A549 (cell line): ENCODE measurements at regions not wholly inside any gene's neighbourhood (a gene's known extent, or its start where the extent isn't known, plus 50 kb on each side); places are given as distances from the start of the nearest gene placed in this dataset.

Experiments used
- ATAC-seq, 2 experiments: fragments of 200-7000 bp in 1 of 2; fragments of >200 bp in 1 of 2; cut with Nextera tagmentation in 1 of 2; cut with Tn5 transposase in 1 of 2; 3 replicates each; pipeline versions ENCODE4 v1.8.0 to v1.9.1; 2018 to 2020; ENCODE audit warnings: mild to moderate bottlenecking in 1 of 2, moderate library complexity in 1 of 2
- CTCF ChIA-PET: fragments of 300-600 bp; sonication (Branson Sonifier 250); formaldehyde crosslinking; extraction: SDS; loops from one replicate; lab custom pipeline; 2021; ENCODE audit warnings: antibody characterized with exemption, inconsistent platforms; lab: Yijun Ruan, JAX
- POLR2A ChIA-PET: fragments of 350-600 bp; formaldehyde crosslinking; extraction: SDS; loops from one replicate; lab custom pipeline; 2021; ENCODE audit warnings: antibody characterized with exemption, inconsistent platforms; lab: Yijun Ruan, JAX
- DNase-seq, 2 experiments: peaks; one replicate each; pipeline versions ENCODE4 v3.0.0 to v3.0.0-alpha.2; 2011 to 2016; ENCODE audit warnings: low read depth in 1 of 2, low spot score in 1 of 2
- FAIRE-seq: peaks from 2 replicates; lab custom pipeline; 2011; peaks lifted over from hg19 to GRCh38; lab: Jason Lieb, UNC
- H3K27ac ChIP-seq, 2 experiments: fragments of >200 bp; sonication (Bioruptor Twin); formaldehyde crosslinking; 3 replicates each; pipeline ENCODE4 v1.5.1; 2016 to 2017
- H3K4me1 ChIP-seq: fragments of >200 bp; sonication (Bioruptor Twin); formaldehyde crosslinking; 3 replicates; pipeline ENCODE4 v1.6.1; 2016
- H3K4me2 ChIP-seq: fragments of >200 bp; sonication (Bioruptor Twin); formaldehyde crosslinking; 3 replicates; pipeline ENCODE4 v1.6.1; 2016
- H3K4me3 ChIP-seq: fragments of >200 bp; sonication (Bioruptor Twin); formaldehyde crosslinking; 3 replicates; pipeline ENCODE4 v1.5.1; 2016
- H3K9me3 ChIP-seq: fragments of >200 bp; sonication (Bioruptor Twin); formaldehyde crosslinking; 3 replicates; pipeline ENCODE4 v1.6.1; 2016
- BHLHE40 ChIP-seq: IDR thresholded peaks from 2 replicates; pipeline ENCODE4 v1.6.1; 2012; ENCODE audit warnings: low read depth, low read length, inconsistent platforms
- CBX2 ChIP-seq: fragments of 200-600 bp; sonication (generic); IDR thresholded peaks from 2 replicates; pipeline ENCODE4 v1.6.1; 2016; ENCODE audit warnings: low read depth, mild to moderate bottlenecking, borderline replicate concordance
- CBX8 ChIP-seq: fragments of 200-600 bp; sonication (generic); IDR thresholded peaks from 2 replicates; pipeline ENCODE4 v1.6.1; 2016
- CHD2 ChIP-seq: fragments of 150-350 bp; IDR thresholded peaks from 2 replicates; pipeline ENCODE4 v1.6.1; 2014; ENCODE audit warnings: low read length; ENCODE audit not compliant: partially characterized antibody
- CHD4 ChIP-seq: fragments of 200-600 bp; sonication (generic); IDR thresholded peaks from 2 replicates; pipeline ENCODE4 v1.6.1; 2016; ENCODE audit warnings: antibody characterized with exemption, mild to moderate bottlenecking, borderline replicate concordance
- EP300 ChIP-seq, 2 experiments: fragments of >200 bp; sonication (Bioruptor Twin); formaldehyde crosslinking; IDR thresholded peaks; 2 replicates in 1 of 2; 3 replicates in 1 of 2; pipeline ENCODE4 v1.6.1; 2016 to 2017
- FOSB ChIP-seq: fragments of 250-450 bp; sonication (Bioruptor Pico); IDR thresholded peaks from 2 replicates; pipeline ENCODE4 v1.5.0; 2020; ENCODE audit warnings: mild to moderate bottlenecking, moderate library complexity
- FOSL2 ChIP-seq, 2 experiments: fragments of 450-650 bp in 1 of 2; fragments of >200 bp in 1 of 2; sonication (Bioruptor Twin) in 1 of 2; formaldehyde crosslinking; IDR thresholded peaks; 2 replicates each; pipeline versions ENCODE4 v1.5.0 to v1.6.1; 2016 to 2020; ENCODE audit warnings: mild to moderate bottlenecking in 1 of 2, moderate library complexity in 1 of 2
- GATA3 ChIP-seq: IDR thresholded peaks from 2 replicates; pipeline ENCODE4 v1.6.1; 2012; ENCODE audit warnings: borderline replicate concordance
- HEYL ChIP-seq: fragments of 250-450 bp; sonication (Bioruptor Pico); IDR thresholded peaks from 2 replicates; pipeline ENCODE4 v1.8.0; 2021; ENCODE audit warnings: mild to moderate bottlenecking, moderate library complexity
- JUNB ChIP-seq: fragments of >200 bp; sonication (Bioruptor Twin); formaldehyde crosslinking; IDR thresholded peaks from 2 replicates; pipeline ENCODE4 v1.6.1; 2016
- MAFK ChIP-seq: fragments of 450-650 bp; IDR thresholded peaks from 2 replicates; pipeline ENCODE4 v1.6.1; 2014; ENCODE audit not compliant: partially characterized antibody
- MYC ChIP-seq: IDR thresholded peaks from 2 replicates; pipeline ENCODE4 v1.6.1; 2012; ENCODE audit warnings: mild to moderate bottlenecking, inconsistent platforms, low read length, improper control_type of control experiment, borderline replicate concordance
- NFE2L2 ChIP-seq: fragments of 150-350 bp; conservative IDR thresholded peaks from 2 replicates; pipeline ENCODE4 v1.6.1; 2014; ENCODE audit warnings: low read length
- NPAS2 ChIP-seq: fragments of 250-450 bp; sonication (Bioruptor Pico); IDR thresholded peaks from 2 replicates; pipeline ENCODE4 v1.8.0; 2022; ENCODE audit warnings: mild to moderate bottlenecking, moderate library complexity, borderline replicate concordance
- PHF8 ChIP-seq: fragments of 200-600 bp; sonication (generic); IDR thresholded peaks from 2 replicates; pipeline ENCODE4 v1.6.1; 2016; ENCODE audit warnings: low read depth, mild to moderate bottlenecking, antibody characterized with exemption, moderate library complexity, borderline replicate concordance
- POLR2A ChIP-seq: IDR thresholded peaks from 2 replicates; pipeline ENCODE4 v1.6.1; 2012; ENCODE audit warnings: mild to moderate bottlenecking, low read length
- POLR2AphosphoS2 ChIP-seq: conservative IDR thresholded peaks from 2 replicates; pipeline ENCODE4 v1.6.1; 2012; ENCODE audit warnings: low read length, improper control_type of control experiment, inconsistent platforms
- RAD21 ChIP-seq, 2 experiments: fragments of >200 bp in 1 of 2; sonication (Bioruptor Twin) in 1 of 2; formaldehyde crosslinking in 1 of 2; IDR thresholded peaks in 1 of 2; conservative IDR thresholded peaks in 1 of 2; 2 replicates in 1 of 2; 3 replicates in 1 of 2; pipeline ENCODE4 v1.6.1; 2012 to 2018; ENCODE audit warnings: inconsistent platforms in 1 of 2
- RARB ChIP-seq: fragments of 250-450 bp; sonication (Bioruptor Pico); IDR thresholded peaks from 2 replicates; pipeline ENCODE4 v1.8.0; 2021; ENCODE audit warnings: mild to moderate bottlenecking, moderate library complexity
- RCOR1 ChIP-seq: fragments of 150-350 bp; IDR thresholded peaks from 2 replicates; pipeline ENCODE4 v1.6.1; 2014; ENCODE audit warnings: antibody characterized with exemption, low read length, low read depth
- RFX5 ChIP-seq: fragments of 450-650 bp; IDR thresholded peaks from 2 replicates; pipeline ENCODE4 v1.7.1; 2014; ENCODE audit warnings: antibody characterized with exemption, mild to moderate bottlenecking, moderate library complexity
- RNF2 ChIP-seq: fragments of 200-600 bp; sonication (generic); IDR thresholded peaks from 2 replicates; pipeline ENCODE4 v1.6.1; 2016; ENCODE audit warnings: low read depth, mild to moderate bottlenecking, antibody characterized with exemption, moderate library complexity, borderline replicate concordance
- SREBF2 ChIP-seq: fragments of 450-650 bp; IDR thresholded peaks from 2 replicates; pipeline ENCODE4 v1.6.1; 2014; ENCODE audit warnings: mild to moderate bottlenecking, moderate library complexity
- ZNF302 ChIP-seq: fragments of 250-450 bp; sonication (Bioruptor Pico); IDR thresholded peaks from 2 replicates; pipeline ENCODE4 v1.9.0; 2021; ENCODE audit warnings: inconsistent platforms, mild to moderate bottlenecking, moderate library complexity
- ZSCAN20 ChIP-seq: fragments of 250-450 bp; sonication (Bioruptor Pico); IDR thresholded peaks from 2 replicates; pipeline ENCODE4 v1.8.0; 2022; ENCODE audit warnings: mild to moderate bottlenecking, moderate library complexity
- WGBS: methylation state at CpG from one replicate; pipeline ENCODE4 v1.1.6; 2017; ENCODE audit errors: missing lambda C conversion rate; 5-methylcytosine and 5-hydroxymethylcytosine counted together
- TF ChIP-seq, protein P1 (sequence below): IDR thresholded peaks from 2 replicates; pipeline ENCODE4 v1.6.1; 2012
- TF ChIP-seq, protein P2 (sequence below): fragments of 150-350 bp; IDR thresholded peaks from 2 replicates; pipeline ENCODE4 v1.6.1; 2014; ENCODE audit warnings: low read depth, mild to moderate bottlenecking, low read length
- TF ChIP-seq, protein P3 (sequence below): fragments of 450-650 bp; IDR thresholded peaks from 2 replicates; pipeline ENCODE4 v1.6.1; 2014; ENCODE audit warnings: antibody characterized with exemption

DNA sequence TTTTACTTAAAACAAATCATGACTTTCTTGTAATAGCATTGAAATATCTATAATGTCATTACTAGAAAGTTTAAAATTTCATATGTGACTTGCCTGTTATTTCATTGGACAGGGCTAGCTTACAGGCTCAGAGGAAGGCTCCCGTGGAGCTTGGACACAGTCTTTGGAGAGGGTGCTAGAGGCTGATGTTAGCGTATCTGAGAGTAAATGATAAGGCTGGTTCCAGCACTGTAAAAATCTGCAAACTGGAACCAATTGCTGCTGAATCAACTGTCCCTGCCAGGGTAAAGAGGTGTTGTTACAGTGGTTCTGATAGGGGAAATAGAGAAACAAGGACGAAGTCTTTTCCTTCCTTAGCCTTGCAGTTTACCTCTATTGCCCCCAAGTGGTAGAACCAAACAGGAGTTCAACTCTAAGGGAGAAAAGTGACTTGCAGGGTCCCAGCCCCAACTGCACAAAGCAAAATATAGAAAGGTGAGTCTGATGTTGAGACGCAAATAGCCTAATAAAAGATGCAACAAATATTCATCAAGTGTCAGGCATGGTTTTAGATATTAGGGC, 901.7 kb downstream of the DIAPH3 start:
- no peak for ATAC-seq
- Histone ChIP-seq H3K4me2 (no peak overlapping the region), H3K27ac (no peak overlapping the region), H3K9me3 (no peaks in the 10 kb centered on the region), H3K4me3 (no peak overlapping the region), H3K4me1 (no peaks in the 10 kb centered on the region)
- no peak for TF ChIP-seq POLR2A
- no peak for TF ChIP-seq MAFK
- no peak for TF ChIP-seq GATA3
- TF ChIP-seq RARB, result no peak
- peak in 1 of 2 experiments; percentile 25; a peak in 1 of 5 replicates for TF ChIP-seq RAD21 (conservative IDR thresholded peaks at IDR 0.05 in 1 of 2, IDR thresholded peaks at IDR 0.05 in 1 of 2)
- no peak for TF ChIP-seq NPAS2 (CRISPR knock-in tag)
- TF ChIP-seq RNF2, result no peak
- peak in 1 of 2 experiments; percentile 4 for DNase-seq
- ChIA-PET POLR2A (no interaction called here), CTCF (no interaction called here)
- no peak for FAIRE-seq
- 30% methylated on average over 4 of the region's 4 CpGs for WGBS

DNA sequence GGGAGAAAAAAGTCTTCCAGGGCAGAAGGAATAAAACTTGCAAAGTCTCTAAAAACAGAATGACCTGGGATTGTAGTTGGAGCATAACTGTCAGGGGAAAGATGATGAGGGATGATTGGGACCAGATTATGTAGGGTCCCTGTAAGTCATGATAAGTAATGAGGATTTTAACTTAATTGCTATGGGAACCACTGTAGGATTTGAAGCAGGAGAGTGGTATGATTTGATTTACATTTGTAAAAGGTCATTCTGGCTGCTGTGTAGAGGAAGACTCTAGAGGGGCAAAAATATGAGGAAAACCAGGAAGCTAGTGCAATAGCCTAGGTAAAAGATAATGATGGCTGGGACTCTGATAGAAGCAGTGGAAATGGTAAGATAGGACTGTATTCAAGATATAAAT, 900.2 kb downstream of the DIAPH3 start:
- Histone ChIP-seq H3K4me3 (no peak overlapping the region), H3K9me3 (no peaks in the 10 kb centered on the region), H3K4me2 (no peak overlapping the region), H3K27ac (no peak overlapping the region), H3K4me1 (no peaks in the 10 kb centered on the region)
- ChIA-PET POLR2A (no interaction called here), CTCF (no interaction called here)
- FAIRE-seq (no peak), DNase-seq (no peak), ATAC-seq (no peak)
- no peak for TF ChIP-seq ZSCAN20 (CRISPR knock-in tag)
- TF ChIP-seq CHD2, result no peak
- TF ChIP-seq PHF8, result no peak

DNA sequence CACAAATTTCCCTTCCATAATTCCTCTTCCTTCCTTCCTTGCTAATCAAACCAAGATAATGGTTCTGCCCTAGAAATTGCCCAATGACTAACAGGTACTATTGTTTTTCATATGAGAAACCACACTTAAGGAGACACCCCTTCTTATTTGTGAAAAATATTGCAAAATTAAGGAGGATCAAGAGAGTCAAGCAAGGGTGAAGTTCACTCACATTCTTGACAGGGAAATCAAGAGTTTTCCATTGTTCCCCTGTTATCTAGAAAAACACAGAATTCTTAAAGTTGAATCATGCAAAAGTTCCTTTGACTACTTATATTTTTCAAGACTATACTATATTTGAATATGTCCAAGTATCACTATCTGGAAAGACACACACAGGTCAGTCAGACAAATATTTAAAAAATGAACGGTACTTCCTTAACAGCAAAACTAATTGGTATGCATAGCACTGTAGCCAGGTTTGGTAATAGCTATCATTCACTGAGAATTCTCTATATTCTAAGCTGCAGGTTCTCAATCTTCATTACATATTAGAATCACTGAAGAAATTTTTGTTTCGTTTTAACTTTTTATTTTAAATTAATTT, 897.2 kb downstream of the DIAPH3 start:
- H3K4me2 ChIP-seq, result no peak overlapping the region
- no peak overlapping the region for H3K4me3 ChIP-seq
- no peak overlapping the region for H3K27ac ChIP-seq
- CTCF ChIA-PET, result no interaction called here
- no peaks in the 10 kb centered on the region for H3K4me1 ChIP-seq
- 3% methylated on average over 2 of the region's 2 CpGs for WGBS
- no peak for DNase-seq
- no peak for ATAC-seq
- FAIRE-seq, result no peak
- no peaks in the 10 kb centered on the region for H3K9me3 ChIP-seq
- POLR2A ChIA-PET, result no interaction called here
- TF ChIP-seq, protein P1, sequence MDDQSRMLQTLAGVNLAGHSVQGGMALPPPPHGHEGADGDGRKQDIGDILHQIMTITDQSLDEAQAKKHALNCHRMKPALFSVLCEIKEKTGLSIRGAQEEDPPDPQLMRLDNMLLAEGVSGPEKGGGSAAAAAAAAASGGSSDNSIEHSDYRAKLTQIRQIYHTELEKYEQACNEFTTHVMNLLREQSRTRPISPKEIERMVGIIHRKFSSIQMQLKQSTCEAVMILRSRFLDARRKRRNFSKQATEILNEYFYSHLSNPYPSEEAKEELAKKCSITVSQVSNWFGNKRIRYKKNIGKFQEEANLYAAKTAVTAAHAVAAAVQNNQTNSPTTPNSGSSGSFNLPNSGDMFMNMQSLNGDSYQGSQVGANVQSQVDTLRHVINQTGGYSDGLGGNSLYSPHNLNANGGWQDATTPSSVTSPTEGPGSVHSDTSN, result no peak
- TF ChIP-seq SREBF2 (no peak), FOSB (no peak), RCOR1 (no peak), ZNF302 (CRISPR knock-in tag) (no peak), CHD2 (no peak), CBX8 (no peak), HEYL (CRISPR knock-in tag) (no peak), MAFK (no peak)

DNA sequence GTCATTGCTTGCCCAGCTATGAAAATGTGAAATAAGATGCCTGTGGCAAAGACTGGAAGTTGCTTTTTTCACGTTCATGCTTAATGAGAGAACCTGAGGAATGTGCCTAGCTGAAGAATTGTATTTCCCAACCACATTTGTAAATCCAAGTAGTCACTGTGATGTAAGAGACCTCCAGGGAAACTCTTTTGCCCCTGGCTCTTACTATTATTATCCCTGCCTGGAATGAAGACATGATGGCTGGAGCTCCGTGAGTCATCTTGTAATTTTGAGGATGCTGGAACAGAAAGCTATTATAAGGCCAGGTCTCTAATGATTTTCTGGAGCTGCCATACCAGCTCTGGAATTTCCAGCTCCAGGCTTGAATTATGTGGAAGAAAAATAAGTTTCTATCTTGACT, 894.3 kb downstream of the DIAPH3 start:
- CTCF ChIA-PET, result no interaction called here
- no peak for FAIRE-seq
- POLR2A ChIA-PET, result no interaction called here
- 3% methylated on average over 2 of the region's 2 CpGs for WGBS
- no peak for DNase-seq
- H3K4me1 ChIP-seq, result no peaks in the 10 kb centered on the region
- H3K9me3 ChIP-seq, result no peaks in the 10 kb centered on the region
- no peak overlapping the region for H3K4me2 ChIP-seq
- no peak overlapping the region for H3K4me3 ChIP-seq
- ATAC-seq, result no peak
- H3K27ac ChIP-seq, result no peak overlapping the region
- TF ChIP-seq CHD4 (no peak), MAFK (no peak), CBX2 (no peak), FOSL2 (IDR thresholded peaks at IDR 0.05) (no peak), FOSL2 (CRISPR knock-in tag; IDR thresholded peaks at IDR 0.05) (no peak), RCOR1 (no peak), JUNB (no peak), MYC (no peak), POLR2AphosphoS2 (no peak), BHLHE40 (no peak), PHF8 (no peak), NFE2L2 (no peak), RFX5 (no peak), RAD21 (conservative IDR thresholded peaks at IDR 0.05 in 1 of 2, IDR thresholded peaks at IDR 0.05 in 1 of 2) (no peak), HEYL (CRISPR knock-in tag) (no peak), EP300 (IDR thresholded peaks at IDR 0.05) (no peak)
- TF ChIP-seq, protein P2, sequence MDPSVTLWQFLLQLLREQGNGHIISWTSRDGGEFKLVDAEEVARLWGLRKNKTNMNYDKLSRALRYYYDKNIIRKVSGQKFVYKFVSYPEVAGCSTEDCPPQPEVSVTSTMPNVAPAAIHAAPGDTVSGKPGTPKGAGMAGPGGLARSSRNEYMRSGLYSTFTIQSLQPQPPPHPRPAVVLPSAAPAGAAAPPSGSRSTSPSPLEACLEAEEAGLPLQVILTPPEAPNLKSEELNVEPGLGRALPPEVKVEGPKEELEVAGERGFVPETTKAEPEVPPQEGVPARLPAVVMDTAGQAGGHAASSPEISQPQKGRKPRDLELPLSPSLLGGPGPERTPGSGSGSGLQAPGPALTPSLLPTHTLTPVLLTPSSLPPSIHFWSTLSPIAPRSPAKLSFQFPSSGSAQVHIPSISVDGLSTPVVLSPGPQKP, result no peak
- TF ChIP-seq, protein P3, sequence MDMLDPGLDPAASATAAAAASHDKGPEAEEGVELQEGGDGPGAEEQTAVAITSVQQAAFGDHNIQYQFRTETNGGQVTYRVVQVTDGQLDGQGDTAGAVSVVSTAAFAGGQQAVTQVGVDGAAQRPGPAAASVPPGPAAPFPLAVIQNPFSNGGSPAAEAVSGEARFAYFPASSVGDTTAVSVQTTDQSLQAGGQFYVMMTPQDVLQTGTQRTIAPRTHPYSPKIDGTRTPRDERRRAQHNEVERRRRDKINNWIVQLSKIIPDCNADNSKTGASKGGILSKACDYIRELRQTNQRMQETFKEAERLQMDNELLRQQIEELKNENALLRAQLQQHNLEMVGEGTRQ, result no peak
